Fibroblast of lung (primary cell): ENCODE measurements at regions not wholly inside any gene's neighbourhood (a gene's known extent, or its start where the extent isn't known, plus 50 kb on each side); places are given as distances from the start of the nearest gene placed in this dataset.

ENCODE experiments used
- DNase-seq, 2 donors: peaks; one replicate each; pipeline versions ENCODE4 v3.0.0 to v3.0.0-alpha.2; 2010; ENCODE audit warnings: low read depth in 2 of 2
- H2AFZ ChIP-seq: 2 replicates; pipeline ENCODE4 v1.5.1; 2012; ENCODE audit warnings: low read length, control low read depth, inconsistent platforms
- H3K27ac ChIP-seq: 2 replicates; pipeline ENCODE4 v1.5.1; 2011; ENCODE audit warnings: low read length, control low read depth; ENCODE audit not compliant: insufficient read depth
- H3K27me3 ChIP-seq: 2 replicates; pipeline ENCODE4 v1.5.1; 2011; ENCODE audit warnings: mild to moderate bottlenecking, low read length; ENCODE audit not compliant: control insufficient read depth, insufficient read depth
- H3K36me3 ChIP-seq: 2 replicates; pipeline ENCODE4 v1.5.1; 2011; ENCODE audit warnings: low read length; ENCODE audit not compliant: control insufficient read depth, insufficient read depth
- H3K4me1 ChIP-seq: 2 replicates; pipeline ENCODE4 v1.5.1; 2011; ENCODE audit warnings: low read length; ENCODE audit not compliant: control insufficient read depth, insufficient read depth; ENCODE audit errors: extremely low read depth
- H3K4me2 ChIP-seq: 2 replicates; pipeline ENCODE4 v1.5.1; 2011; ENCODE audit warnings: low read length, control low read depth; ENCODE audit not compliant: insufficient read depth; ENCODE audit errors: extremely low read depth
- H3K4me3 ChIP-seq, 4 experiments: fragments of 200-600 bp in 1 of 4; sonication (generic) in 1 of 4; replicated peaks in 1 of 4; 2 replicates each; pipeline ENCODE4 v1.5.1; 2011 to 2016; ENCODE audit warnings: low read length in 4 of 4, low read depth in 3 of 4, mild to moderate bottlenecking in 3 of 4, control low read depth in 2 of 4, inconsistent platforms in 1 of 4, mixed read lengths in 1 of 4; ENCODE audit not compliant: insufficient read depth in 1 of 4; ENCODE audit errors: control extremely low read depth in 1 of 4
- H3K79me2 ChIP-seq: 2 replicates; pipeline ENCODE4 v1.5.1; 2012; ENCODE audit warnings: mild to moderate bottlenecking, low read length, inconsistent platforms; ENCODE audit not compliant: control insufficient read depth, insufficient read depth
- H3K9ac ChIP-seq: 2 replicates; pipeline ENCODE4 v1.5.1; 2011; ENCODE audit warnings: mild to moderate bottlenecking, low read length, control low read depth; ENCODE audit not compliant: insufficient read depth
- H3K9me3 ChIP-seq: 2 replicates; pipeline ENCODE4 v1.5.1; 2012; ENCODE audit warnings: low read depth, low read length; ENCODE audit not compliant: control insufficient read depth, insufficient read depth
- H4K20me1 ChIP-seq: 2 replicates; pipeline ENCODE4 v1.5.1; 2011; ENCODE audit warnings: low read length; ENCODE audit not compliant: control insufficient read depth, insufficient read depth; ENCODE audit errors: extremely low read depth
- EZH2 ChIP-seq: IDR thresholded peaks from 2 replicates; pipeline ENCODE4 v1.5.1; 2012; ENCODE audit warnings: low read length, control low read depth, mild to moderate bottlenecking; ENCODE audit errors: missing control alignments
- TF ChIP-seq, protein P1 (sequence below), 2 donors: IDR thresholded peaks in 1 of 2; conservative IDR thresholded peaks in 1 of 2; 1 replicate in 1 of 2; 2 replicates in 1 of 2; pipeline ENCODE4 v1.5.1; 2011 to 2012; ENCODE audit warnings: low read length in 2 of 2, control low read depth in 1 of 2, inconsistent platforms in 1 of 2, low read depth in 1 of 2, mild to moderate bottlenecking in 1 of 2

DNA sequence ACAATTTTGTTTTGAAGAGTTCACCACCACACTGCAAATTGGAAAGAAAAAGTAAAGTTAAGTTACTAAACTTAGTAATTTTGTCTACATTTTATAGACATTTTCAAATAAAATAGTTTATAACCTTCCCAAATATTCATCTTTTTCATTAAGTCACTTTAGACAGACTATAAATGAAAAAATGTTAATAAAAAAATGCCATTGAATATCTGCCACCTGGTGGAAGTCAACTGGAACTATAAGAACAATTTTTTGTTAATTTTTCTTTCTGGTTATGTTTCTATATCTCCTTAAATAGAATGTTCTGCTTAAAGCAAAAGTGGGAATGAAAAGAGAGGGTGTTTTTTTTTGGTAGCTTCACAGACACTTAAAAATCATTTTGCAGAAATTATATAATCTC, 534.4 kb upstream of the PCDH10 start:
- Histone ChIP-seq H3K36me3 (no peaks in the 10 kb centered on the region), H3K4me2 (no peak overlapping the region), H3K9me3 (no peaks in the 10 kb centered on the region), H3K4me1 (no peaks in the 10 kb centered on the region), H3K27me3 (no peaks in the 10 kb centered on the region), H3K9ac (no peak overlapping the region), H4K20me1 (no peaks in the 10 kb centered on the region), H3K79me2 (no peaks in the 10 kb centered on the region), H3K27ac (no peak overlapping the region), H2AFZ (no peak overlapping the region), H3K4me3 (no peak overlapping the region)
- peak; percentile 6 to 36 for DNase-seq
- TF ChIP-seq, protein P1, sequence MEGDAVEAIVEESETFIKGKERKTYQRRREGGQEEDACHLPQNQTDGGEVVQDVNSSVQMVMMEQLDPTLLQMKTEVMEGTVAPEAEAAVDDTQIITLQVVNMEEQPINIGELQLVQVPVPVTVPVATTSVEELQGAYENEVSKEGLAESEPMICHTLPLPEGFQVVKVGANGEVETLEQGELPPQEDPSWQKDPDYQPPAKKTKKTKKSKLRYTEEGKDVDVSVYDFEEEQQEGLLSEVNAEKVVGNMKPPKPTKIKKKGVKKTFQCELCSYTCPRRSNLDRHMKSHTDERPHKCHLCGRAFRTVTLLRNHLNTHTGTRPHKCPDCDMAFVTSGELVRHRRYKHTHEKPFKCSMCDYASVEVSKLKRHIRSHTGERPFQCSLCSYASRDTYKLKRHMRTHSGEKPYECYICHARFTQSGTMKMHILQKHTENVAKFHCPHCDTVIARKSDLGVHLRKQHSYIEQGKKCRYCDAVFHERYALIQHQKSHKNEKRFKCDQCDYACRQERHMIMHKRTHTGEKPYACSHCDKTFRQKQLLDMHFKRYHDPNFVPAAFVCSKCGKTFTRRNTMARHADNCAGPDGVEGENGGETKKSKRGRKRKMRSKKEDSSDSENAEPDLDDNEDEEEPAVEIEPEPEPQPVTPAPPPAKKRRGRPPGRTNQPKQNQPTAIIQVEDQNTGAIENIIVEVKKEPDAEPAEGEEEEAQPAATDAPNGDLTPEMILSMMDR (conservative IDR thresholded peaks at IDR 0.05 in 1 of 2, IDR thresholded peaks at IDR 0.05 in 1 of 2; ENCODE audit: low read depth in 1 of 2, low read length in 2 of 2) = peak in 1 of 2 donors; percentile 42
- TF ChIP-seq EZH2 = no peak

DNA sequence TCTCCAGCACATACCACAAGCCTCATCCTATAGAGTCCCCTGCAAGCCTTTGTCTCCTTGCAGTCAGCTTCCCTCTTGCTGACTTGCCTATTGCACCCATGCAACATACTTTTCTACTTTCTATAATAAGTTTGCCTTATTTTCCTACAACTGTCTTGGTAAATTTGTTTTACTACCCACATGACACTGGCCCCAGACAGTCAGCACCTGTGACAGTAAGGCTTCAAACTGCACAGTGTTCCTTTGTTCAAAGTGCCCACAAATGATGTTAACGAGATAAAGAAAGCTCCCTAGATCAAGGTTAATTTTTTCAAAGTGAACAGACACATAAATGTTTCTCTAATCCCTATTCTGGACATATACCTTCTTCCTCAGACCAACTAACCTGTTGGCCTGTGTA, 529.1 kb upstream of the PCDH10 start:
- no peak for DNase-seq
- H3K36me3 ChIP-seq = no peaks in the 10 kb centered on the region
- H2AFZ ChIP-seq = no peak overlapping the region
- H3K79me2 ChIP-seq = no peaks in the 10 kb centered on the region
- no peak overlapping the region for H3K9ac ChIP-seq
- H3K27me3 ChIP-seq = no peaks in the 10 kb centered on the region
- H3K4me3 ChIP-seq = no peak overlapping the region
- H3K4me1 ChIP-seq = no peaks in the 10 kb centered on the region
- no peaks in the 10 kb centered on the region for H3K9me3 ChIP-seq
- H3K27ac ChIP-seq = no peak overlapping the region
- no peaks in the 10 kb centered on the region for H4K20me1 ChIP-seq
- H3K4me2 ChIP-seq = no peak overlapping the region
- TF ChIP-seq EZH2 = no peak
- TF ChIP-seq, protein P1 (conservative IDR thresholded peaks at IDR 0.05 in 1 of 2, IDR thresholded peaks at IDR 0.05 in 1 of 2; ENCODE audit: low read depth in 1 of 2, low read length in 2 of 2) = no peak

DNA sequence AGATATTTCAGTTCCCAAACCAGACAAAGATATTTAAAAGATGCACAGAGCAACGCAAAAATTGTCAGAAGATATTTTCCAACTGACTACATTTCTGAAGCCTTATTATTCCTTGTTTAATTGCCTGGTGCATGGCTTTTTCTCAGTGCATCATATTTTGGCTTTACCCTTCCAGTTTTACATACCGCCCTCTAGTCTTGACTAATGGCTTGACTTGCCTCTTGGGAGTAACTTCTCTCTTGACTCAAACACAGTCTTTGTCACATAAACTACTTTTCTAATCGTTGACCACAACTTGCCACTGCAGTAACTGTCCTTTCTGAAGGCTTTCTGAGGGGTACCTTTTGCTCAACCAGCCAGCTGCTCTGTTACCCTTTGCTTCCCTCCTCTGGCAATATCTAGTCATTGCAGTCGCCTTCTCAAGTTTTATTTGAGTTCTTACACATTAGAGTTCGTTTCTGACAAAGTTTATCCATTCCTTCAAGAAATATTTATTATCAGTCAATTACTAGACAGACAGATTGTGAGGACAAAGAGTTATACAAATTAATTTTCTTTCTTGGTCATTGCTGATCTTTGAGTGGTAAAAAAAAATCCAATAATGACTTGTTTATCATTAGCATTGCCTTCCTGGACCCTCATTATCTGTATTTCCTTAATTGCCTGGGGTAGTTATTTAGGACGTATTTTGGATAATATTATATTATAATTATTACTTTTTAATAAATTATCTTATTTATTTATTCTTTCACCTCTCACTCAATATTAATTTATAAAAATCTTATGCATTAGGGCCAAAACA, 506.9 kb upstream of the PCDH10 start:
- Histone ChIP-seq H3K4me3 (no peak overlapping the region), H3K4me1 (no peaks in the 10 kb centered on the region), H3K36me3 (no peaks in the 10 kb centered on the region), H4K20me1 (no peaks in the 10 kb centered on the region), H3K27ac (no peak overlapping the region), H3K27me3 (no peaks in the 10 kb centered on the region), H3K4me2 (no peak overlapping the region), H3K9me3 (no peaks in the 10 kb centered on the region), H3K9ac (no peak overlapping the region), H3K79me2 (no peaks in the 10 kb centered on the region), H2AFZ (no peak overlapping the region)
- DNase-seq = peak; percentile 33 to 60
- TF ChIP-seq EZH2 = no peak
- TF ChIP-seq, protein P1 (conservative IDR thresholded peaks at IDR 0.05 in 1 of 2, IDR thresholded peaks at IDR 0.05 in 1 of 2; ENCODE audit: low read depth in 1 of 2, low read length in 2 of 2) = peak; percentile 40 to 93
